ENCODE measurements at regions not wholly inside any gene's neighbourhood (a gene's known extent, or its start where the extent isn't known, plus 50 kb on each side); places are given as distances from the start of the nearest gene placed in this dataset.

DNA sequence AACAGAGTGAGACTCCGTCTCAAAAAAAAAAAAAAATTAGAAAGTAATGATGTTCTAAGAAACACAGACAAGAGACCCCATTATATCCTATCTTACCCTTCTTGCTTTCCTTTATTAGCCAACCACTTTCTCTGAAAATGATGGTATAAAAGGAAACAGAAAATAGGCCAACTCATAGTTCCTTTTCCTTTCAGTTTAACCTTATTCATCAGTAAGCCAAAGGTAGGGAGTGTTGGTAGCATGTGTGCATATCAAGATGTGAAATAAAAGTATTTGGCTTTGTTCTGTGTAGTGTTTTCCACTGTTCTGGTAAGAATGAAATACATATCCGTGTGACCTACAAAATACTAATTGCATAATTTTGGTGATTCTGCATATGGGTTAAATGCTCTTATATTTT lies 266.6 kb downstream of the ZNF674 start:
- POLR2A ChIA-PET = no interaction called here
- CTCF ChIA-PET = no interaction called here
- no peaks in the 10 kb centered on the region for H3K9me3 ChIP-seq (ENCODE audit: control insufficient read depth, insufficient read depth, low read depth, low read length)
- H3K27ac ChIP-seq (ENCODE audit: extremely low read depth, low read depth, low read length) = no peak overlapping the region
- TF ChIP-seq, protein P1, sequence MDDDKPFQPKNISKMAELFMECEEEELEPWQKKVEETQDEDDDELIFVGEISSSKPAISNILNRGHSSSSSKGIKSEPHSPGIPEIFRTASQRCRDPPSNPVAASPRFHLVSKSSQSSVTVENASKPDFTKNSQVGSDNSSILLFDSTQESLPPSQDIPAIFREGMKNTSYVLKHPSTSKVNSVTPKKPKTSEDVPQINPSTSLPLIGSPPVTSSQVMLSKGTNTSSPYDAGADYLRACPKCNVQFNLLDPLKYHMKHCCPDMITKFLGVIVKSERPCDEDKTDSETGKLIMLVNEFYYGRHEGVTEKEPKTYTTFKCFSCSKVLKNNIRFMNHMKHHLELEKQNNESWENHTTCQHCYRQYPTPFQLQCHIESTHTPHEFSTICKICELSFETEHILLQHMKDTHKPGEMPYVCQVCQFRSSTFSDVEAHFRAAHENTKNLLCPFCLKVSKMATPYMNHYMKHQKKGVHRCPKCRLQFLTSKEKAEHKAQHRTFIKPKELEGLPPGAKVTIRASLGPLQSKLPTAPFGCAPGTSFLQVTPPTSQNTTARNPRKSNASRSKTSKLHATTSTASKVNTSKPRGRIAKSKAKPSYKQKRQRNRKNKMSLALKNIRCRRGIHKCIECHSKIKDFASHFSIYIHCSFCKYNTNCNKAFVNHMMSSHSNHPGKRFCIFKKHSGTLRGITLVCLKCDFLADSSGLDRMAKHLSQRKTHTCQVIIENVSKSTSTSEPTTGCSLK (tag by site-specific recombination; IDR thresholded peaks at IDR 0.05) = no peak
- TF ChIP-seq ZNF792 (tag by site-specific recombination; IDR thresholded peaks at IDR 0.05) (no peak), BCL11B (tag by site-specific recombination; IDR thresholded peaks at IDR 0.05; ENCODE audit: low read depth) (no peak)
- H3K4me3 ChIP-seq (ENCODE audit: low read depth, low read length) = no peak overlapping the region
- no peaks in the 10 kb centered on the region for H3K36me3 ChIP-seq (ENCODE audit: control insufficient read depth in 2 of 2, insufficient read depth in 1 of 2, low read length in 2 of 2)
- H3K4me1 ChIP-seq (ENCODE audit: control insufficient read depth, insufficient read depth, low read length) = no peaks in the 10 kb centered on the region

DNA sequence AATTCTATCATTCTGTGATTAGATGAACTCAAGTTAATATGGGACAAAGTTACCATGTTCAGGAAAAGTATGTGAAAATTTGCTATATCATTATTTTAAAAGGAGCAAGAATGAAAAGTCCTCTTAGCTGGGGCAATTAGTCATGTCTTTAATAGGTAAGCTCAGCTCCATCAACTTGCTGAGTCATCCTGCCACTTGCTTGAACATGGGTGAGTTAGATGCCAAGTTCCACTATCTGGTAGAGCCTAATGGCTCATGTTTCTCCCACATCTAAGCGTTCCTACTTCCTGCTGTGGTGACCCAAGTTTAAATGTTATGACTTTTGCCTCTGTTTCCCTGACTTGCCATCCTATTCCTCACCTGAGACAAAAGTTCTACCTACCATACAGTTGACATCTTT lies 276.8 kb downstream of the ZNF674 start:
- Histone ChIP-seq H3K9me3 (ENCODE audit: control insufficient read depth, insufficient read depth, low read depth, low read length) (no peaks in the 10 kb centered on the region), H3K36me3 (ENCODE audit: control insufficient read depth in 2 of 2, insufficient read depth in 1 of 2, low read length in 2 of 2) (no peaks in the 10 kb centered on the region), H3K4me1 (ENCODE audit: control insufficient read depth, insufficient read depth, low read length) (no peaks in the 10 kb centered on the region), H3K27ac (ENCODE audit: extremely low read depth, low read depth, low read length) (no peak overlapping the region), H3K4me3 (ENCODE audit: low read depth, low read length) (no peak overlapping the region)
- TF ChIP-seq ZNF549 (tag by site-specific recombination; IDR thresholded peaks at IDR 0.05) = no peak
- no peak for TF ChIP-seq ZNF239 (tag by site-specific recombination; IDR thresholded peaks at IDR 0.05)
- TF ChIP-seq, protein P2, sequence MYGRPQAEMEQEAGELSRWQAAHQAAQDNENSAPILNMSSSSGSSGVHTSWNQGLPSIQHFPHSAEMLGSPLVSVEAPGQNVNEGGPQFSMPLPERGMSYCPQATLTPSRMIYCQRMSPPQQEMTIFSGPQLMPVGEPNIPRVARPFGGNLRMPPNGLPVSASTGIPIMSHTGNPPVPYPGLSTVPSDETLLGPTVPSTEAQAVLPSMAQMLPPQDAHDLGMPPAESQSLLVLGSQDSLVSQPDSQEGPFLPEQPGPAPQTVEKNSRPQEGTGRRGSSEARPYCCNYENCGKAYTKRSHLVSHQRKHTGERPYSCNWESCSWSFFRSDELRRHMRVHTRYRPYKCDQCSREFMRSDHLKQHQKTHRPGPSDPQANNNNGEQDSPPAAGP (tag by site-specific recombination; IDR thresholded peaks at IDR 0.05) = no peak
- TF ChIP-seq ZNF404 (tag by site-specific recombination; IDR thresholded peaks at IDR 0.05) = no peak
- TF ChIP-seq ZNF768 (tag by site-specific recombination; IDR thresholded peaks at IDR 0.05) = no peak
- TF ChIP-seq ZNF24 (tag by site-specific recombination; IDR thresholded peaks at IDR 0.05) = no peak
- TF ChIP-seq BCL11B (tag by site-specific recombination; IDR thresholded peaks at IDR 0.05; ENCODE audit: low read depth) = no peak
- no peak for TF ChIP-seq ZNF335 (tag by site-specific recombination; conservative IDR thresholded peaks at IDR 0.05)
- TF ChIP-seq ZNF112 (tag by site-specific recombination; IDR thresholded peaks at IDR 0.05) = no peak
- TF ChIP-seq, protein P3, sequence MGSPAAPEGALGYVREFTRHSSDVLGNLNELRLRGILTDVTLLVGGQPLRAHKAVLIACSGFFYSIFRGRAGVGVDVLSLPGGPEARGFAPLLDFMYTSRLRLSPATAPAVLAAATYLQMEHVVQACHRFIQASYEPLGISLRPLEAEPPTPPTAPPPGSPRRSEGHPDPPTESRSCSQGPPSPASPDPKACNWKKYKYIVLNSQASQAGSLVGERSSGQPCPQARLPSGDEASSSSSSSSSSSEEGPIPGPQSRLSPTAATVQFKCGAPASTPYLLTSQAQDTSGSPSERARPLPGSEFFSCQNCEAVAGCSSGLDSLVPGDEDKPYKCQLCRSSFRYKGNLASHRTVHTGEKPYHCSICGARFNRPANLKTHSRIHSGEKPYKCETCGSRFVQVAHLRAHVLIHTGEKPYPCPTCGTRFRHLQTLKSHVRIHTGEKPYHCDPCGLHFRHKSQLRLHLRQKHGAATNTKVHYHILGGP (tag by site-specific recombination; IDR thresholded peaks at IDR 0.05) = no peak
- TF ChIP-seq, protein P4, sequence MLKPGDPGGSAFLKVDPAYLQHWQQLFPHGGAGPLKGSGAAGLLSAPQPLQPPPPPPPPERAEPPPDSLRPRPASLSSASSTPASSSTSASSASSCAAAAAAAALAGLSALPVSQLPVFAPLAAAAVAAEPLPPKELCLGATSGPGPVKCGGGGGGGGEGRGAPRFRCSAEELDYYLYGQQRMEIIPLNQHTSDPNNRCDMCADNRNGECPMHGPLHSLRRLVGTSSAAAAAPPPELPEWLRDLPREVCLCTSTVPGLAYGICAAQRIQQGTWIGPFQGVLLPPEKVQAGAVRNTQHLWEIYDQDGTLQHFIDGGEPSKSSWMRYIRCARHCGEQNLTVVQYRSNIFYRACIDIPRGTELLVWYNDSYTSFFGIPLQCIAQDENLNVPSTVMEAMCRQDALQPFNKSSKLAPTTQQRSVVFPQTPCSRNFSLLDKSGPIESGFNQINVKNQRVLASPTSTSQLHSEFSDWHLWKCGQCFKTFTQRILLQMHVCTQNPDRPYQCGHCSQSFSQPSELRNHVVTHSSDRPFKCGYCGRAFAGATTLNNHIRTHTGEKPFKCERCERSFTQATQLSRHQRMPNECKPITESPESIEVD (tag by site-specific recombination; IDR thresholded peaks at IDR 0.05) = no peak
- TF ChIP-seq, protein P5, sequence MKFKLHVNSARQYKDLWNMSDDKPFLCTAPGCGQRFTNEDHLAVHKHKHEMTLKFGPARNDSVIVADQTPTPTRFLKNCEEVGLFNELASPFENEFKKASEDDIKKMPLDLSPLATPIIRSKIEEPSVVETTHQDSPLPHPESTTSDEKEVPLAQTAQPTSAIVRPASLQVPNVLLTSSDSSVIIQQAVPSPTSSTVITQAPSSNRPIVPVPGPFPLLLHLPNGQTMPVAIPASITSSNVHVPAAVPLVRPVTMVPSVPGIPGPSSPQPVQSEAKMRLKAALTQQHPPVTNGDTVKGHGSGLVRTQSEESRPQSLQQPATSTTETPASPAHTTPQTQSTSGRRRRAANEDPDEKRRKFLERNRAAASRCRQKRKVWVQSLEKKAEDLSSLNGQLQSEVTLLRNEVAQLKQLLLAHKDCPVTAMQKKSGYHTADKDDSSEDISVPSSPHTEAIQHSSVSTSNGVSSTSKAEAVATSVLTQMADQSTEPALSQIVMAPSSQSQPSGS (tag by site-specific recombination; IDR thresholded peaks at IDR 0.05; ENCODE audit: low read depth) = no peak
- no peak for TF ChIP-seq ZNF621 (tag by site-specific recombination; IDR thresholded peaks at IDR 0.05)
- TF ChIP-seq, protein P6, sequence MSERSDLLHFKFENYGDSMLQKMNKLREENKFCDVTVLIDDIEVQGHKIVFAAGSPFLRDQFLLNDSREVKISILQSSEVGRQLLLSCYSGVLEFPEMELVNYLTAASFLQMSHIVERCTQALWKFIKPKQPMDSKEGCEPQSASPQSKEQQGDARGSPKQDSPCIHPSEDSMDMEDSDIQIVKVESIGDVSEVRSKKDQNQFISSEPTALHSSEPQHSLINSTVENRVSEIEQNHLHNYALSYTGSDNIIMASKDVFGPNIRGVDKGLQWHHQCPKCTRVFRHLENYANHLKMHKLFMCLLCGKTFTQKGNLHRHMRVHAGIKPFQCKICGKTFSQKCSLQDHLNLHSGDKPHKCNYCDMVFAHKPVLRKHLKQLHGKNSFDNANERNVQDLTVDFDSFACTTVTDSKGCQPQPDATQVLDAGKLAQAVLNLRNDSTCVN (tag by site-specific recombination; optimal IDR thresholded peaks at IDR 0.05) = no peak
- TF ChIP-seq TCF7L2 (IDR thresholded peaks at IDR 0.05; ENCODE audit: borderline replicate concordance, low read depth, low read length) = no peak
- TF ChIP-seq ZNF23 (tag by site-specific recombination; IDR thresholded peaks at IDR 0.05; ENCODE audit: borderline replicate concordance) = no peak
- no peak for TF ChIP-seq GLI4 (tag by site-specific recombination; IDR thresholded peaks at IDR 0.05)
- ChIA-PET CTCF (no interaction called here), POLR2A (no interaction called here)

All from HEK293 (cell line).